PC-3 (cell line): ENCODE measurements at regions not wholly inside any gene's neighbourhood (a gene's known extent, or its start where the extent isn't known, plus 50 kb on each side); places are given as distances from the start of the nearest gene placed in this dataset.

Experiments used
- EZH2 ChIP-seq: fragments of 300-600 bp; sonication (generic); IDR thresholded peaks from one replicate; pipeline ENCODE4 v1.6.1; 2017; ENCODE audit warnings: antibody characterized with exemption, mild to moderate bottlenecking, low read length; ENCODE audit not compliant: unreplicated experiment
- TF ChIP-seq, protein P1 (sequence below): fragments of 300-600 bp; sonication (generic); conservative IDR thresholded peaks from 2 replicates; pipeline ENCODE4 v1.5.1; 2017; ENCODE audit warnings: antibody characterized with exemption, low read depth, mild to moderate bottlenecking, low read length

DNA sequence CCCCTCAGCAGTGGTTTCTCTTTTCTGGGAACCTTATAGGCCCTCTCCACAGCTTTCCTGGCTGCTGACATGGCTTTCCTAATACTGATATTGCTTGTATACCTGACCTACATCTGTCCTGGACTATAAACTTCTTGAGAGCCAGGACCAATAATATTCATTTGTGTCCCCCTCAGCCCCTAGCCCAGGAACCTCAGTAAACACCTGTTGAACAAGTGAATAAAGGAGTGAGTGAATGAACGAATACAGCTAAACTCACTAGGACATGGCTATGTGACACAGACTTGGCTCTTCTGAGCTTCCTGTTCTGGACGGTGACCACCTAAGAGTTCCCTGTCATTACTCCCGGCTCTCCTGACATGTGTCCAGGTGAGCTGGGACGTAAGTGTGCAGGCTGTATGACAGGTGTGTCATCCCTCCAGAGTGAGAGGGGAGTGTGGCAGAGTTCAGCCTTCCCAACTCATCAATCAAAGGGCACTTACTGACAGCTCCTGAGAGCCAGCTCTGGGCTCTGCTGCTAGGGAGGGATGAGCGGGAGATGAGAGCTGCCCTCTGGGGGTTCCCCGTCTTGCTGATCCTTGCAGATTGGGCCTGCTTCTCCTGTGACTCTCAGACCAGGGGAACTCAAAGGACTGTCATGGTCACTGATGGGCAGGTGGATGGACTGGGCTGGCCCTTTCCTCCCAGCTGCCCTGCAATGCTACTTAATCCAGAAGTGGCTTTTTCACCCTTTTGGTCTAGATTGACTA lies 84.5 kb downstream of the HIF1AN start:
- TF ChIP-seq, protein P1, sequence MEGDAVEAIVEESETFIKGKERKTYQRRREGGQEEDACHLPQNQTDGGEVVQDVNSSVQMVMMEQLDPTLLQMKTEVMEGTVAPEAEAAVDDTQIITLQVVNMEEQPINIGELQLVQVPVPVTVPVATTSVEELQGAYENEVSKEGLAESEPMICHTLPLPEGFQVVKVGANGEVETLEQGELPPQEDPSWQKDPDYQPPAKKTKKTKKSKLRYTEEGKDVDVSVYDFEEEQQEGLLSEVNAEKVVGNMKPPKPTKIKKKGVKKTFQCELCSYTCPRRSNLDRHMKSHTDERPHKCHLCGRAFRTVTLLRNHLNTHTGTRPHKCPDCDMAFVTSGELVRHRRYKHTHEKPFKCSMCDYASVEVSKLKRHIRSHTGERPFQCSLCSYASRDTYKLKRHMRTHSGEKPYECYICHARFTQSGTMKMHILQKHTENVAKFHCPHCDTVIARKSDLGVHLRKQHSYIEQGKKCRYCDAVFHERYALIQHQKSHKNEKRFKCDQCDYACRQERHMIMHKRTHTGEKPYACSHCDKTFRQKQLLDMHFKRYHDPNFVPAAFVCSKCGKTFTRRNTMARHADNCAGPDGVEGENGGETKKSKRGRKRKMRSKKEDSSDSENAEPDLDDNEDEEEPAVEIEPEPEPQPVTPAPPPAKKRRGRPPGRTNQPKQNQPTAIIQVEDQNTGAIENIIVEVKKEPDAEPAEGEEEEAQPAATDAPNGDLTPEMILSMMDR = no peak
- TF ChIP-seq EZH2 = no peak
